ENCODE measurements at regions not wholly inside any gene's neighbourhood (a gene's known extent, or its start where the extent isn't known, plus 50 kb on each side); places are given as distances from the start of the nearest gene placed in this dataset.

- no peak overlapping the region for H3K27ac Mint-ChIP-seq (ENCODE audit: unreplicated experiment)
- H3K36me3 Mint-ChIP-seq (ENCODE audit: low read depth) = peaks cover 3% of the 10 kb centered on the region
- H3K9me3 Mint-ChIP-seq (ENCODE audit: low read depth) = peaks cover 11% of the 10 kb centered on the region
- TF ChIP-seq, protein P1, sequence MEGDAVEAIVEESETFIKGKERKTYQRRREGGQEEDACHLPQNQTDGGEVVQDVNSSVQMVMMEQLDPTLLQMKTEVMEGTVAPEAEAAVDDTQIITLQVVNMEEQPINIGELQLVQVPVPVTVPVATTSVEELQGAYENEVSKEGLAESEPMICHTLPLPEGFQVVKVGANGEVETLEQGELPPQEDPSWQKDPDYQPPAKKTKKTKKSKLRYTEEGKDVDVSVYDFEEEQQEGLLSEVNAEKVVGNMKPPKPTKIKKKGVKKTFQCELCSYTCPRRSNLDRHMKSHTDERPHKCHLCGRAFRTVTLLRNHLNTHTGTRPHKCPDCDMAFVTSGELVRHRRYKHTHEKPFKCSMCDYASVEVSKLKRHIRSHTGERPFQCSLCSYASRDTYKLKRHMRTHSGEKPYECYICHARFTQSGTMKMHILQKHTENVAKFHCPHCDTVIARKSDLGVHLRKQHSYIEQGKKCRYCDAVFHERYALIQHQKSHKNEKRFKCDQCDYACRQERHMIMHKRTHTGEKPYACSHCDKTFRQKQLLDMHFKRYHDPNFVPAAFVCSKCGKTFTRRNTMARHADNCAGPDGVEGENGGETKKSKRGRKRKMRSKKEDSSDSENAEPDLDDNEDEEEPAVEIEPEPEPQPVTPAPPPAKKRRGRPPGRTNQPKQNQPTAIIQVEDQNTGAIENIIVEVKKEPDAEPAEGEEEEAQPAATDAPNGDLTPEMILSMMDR (IDR thresholded peaks at IDR 0.05) = no peak
- no peak for DNase-seq (ENCODE audit: low spot score)
- no peaks in the 10 kb centered on the region for H3K4me1 Mint-ChIP-seq (ENCODE audit: low read depth)
- H3K27me3 Mint-ChIP-seq (ENCODE audit: low read depth) = no peaks in the 10 kb centered on the region
- no peak overlapping the region for H3K4me3 Mint-ChIP-seq (ENCODE audit: unreplicated experiment)
Measured at GRCh38 chr3:78540485-78540884, 1227.3 kb downstream of the ROBO1 start.

DNA sequence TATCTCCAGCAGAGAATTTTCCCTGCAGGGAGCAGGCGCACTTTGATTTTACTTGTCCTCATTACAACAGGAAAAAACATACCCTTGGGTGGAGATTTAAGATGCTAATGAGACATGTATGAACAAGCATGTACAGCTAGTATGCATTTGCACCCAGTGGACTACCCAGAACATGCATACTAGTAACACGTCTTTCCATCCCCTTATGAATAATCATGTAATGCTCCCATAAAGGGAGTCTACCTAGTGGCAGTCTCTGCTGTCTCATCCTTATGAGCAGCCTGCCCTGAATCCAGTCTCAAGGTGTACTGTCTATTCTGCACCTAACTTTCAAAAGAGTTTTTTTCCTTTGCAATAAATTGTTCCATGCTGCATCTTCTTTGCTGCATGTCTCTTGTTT is 1222.0 kb downstream of the ROBO1 start:
- Mint-ChIP-seq H3K36me3 (ENCODE audit: low read depth) (no peaks in the 10 kb centered on the region), H3K27ac (ENCODE audit: unreplicated experiment) (no peak overlapping the region), H3K27me3 (ENCODE audit: low read depth) (no peaks in the 10 kb centered on the region), H3K4me1 (ENCODE audit: low read depth) (no peaks in the 10 kb centered on the region), H3K9me3 (ENCODE audit: low read depth) (peaks cover 16% of the 10 kb centered on the region), H3K4me3 (ENCODE audit: unreplicated experiment) (no peak overlapping the region)
- TF ChIP-seq, protein P1 (IDR thresholded peaks at IDR 0.05) = no peak
- no peak for DNase-seq (ENCODE audit: low spot score)
